Epithelial cell of esophagus (primary cell): ENCODE measurements at regions not wholly inside any gene's neighbourhood (a gene's known extent, or its start where the extent isn't known, plus 50 kb on each side); places are given as distances from the start of the nearest gene placed in this dataset.
A peak's percentile ranks its signal among the peaks of the same experiment; 100 is the strongest.

Source experiments
- DNase-seq: peaks from one replicate; pipeline ENCODE4 v3.0.0; 2010; ENCODE audit warnings: low read depth
- H3K4me3 ChIP-seq: 2 replicates; pipeline ENCODE4 v1.5.1; 2011; ENCODE audit warnings: mild to moderate bottlenecking, low read length, control low read depth
- TF ChIP-seq, protein P1 (sequence below): IDR thresholded peaks from 2 replicates; pipeline ENCODE4 v1.5.1; 2011; ENCODE audit warnings: low read depth, mild to moderate bottlenecking, low read length, control low read depth, inconsistent platforms; ENCODE audit not compliant: insufficient read depth; ENCODE audit errors: missing control alignments

DNA sequence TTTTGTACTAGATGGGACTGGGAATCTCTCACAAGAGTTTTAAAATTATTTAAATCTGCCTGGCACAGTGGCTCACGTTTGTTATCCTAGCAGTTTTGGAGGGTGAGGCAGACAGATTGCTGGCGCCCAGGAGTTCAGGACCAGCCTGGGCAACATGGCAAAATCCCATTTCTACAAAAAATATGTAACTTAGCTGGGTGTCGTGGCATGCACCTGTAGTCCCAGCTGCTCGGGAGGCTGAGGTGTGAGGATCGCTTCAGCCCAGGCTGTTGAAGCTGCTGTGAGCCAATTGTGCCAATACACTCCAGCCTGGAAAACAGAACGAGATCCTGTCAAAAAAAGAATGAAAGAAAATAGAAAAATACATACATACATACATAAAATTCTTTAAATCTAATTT lies 685.7 kb upstream of the PIK3C3 start:
- H3K4me3 ChIP-seq = no peak overlapping the region
- TF ChIP-seq, protein P1, sequence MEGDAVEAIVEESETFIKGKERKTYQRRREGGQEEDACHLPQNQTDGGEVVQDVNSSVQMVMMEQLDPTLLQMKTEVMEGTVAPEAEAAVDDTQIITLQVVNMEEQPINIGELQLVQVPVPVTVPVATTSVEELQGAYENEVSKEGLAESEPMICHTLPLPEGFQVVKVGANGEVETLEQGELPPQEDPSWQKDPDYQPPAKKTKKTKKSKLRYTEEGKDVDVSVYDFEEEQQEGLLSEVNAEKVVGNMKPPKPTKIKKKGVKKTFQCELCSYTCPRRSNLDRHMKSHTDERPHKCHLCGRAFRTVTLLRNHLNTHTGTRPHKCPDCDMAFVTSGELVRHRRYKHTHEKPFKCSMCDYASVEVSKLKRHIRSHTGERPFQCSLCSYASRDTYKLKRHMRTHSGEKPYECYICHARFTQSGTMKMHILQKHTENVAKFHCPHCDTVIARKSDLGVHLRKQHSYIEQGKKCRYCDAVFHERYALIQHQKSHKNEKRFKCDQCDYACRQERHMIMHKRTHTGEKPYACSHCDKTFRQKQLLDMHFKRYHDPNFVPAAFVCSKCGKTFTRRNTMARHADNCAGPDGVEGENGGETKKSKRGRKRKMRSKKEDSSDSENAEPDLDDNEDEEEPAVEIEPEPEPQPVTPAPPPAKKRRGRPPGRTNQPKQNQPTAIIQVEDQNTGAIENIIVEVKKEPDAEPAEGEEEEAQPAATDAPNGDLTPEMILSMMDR = no peak
- no peak for DNase-seq

DNA sequence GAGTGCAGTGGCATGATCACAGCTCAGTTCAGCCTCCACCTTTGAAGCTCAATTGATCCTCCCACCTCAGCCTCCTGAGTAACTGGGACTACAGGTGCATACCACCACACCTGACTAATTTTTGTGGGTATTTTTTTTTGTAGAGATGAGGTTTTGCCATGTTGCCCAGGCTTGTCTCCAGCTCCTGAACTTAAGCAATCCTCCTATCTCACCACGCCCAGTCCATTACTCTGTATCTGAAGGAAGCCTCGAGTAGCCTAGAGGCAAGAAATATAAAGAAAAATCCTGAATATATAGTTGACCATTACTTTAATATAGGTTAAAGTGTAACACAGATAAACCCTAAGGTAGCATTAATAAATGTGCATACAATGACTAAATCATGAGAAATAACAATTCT lies 686.8 kb upstream of the PIK3C3 start:
- no peak overlapping the region for H3K4me3 ChIP-seq
- TF ChIP-seq, protein P1 = no peak
- DNase-seq = peak; percentile 85

DNA sequence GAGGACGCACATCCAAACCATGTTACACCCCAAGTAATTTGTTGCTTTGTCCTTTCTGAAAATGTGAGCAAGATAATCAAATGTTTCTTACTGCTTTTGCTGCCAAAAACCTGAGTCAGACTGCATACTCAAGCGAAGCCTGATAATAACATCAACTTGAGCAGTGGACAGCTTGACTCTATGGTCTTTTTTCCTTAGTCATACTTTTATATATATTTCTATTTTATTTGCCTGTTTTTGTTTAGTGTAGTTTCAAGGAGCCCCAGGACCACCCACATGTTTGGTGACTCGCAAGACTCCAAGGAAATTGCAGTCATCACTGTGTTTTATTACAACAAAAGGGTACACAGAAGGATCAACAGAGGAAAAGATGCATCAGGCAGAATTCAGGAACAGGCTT lies 688.4 kb upstream of the PIK3C3 start:
- no peak overlapping the region for H3K4me3 ChIP-seq
- DNase-seq = peak; percentile 9
- TF ChIP-seq, protein P1 = no peak

DNA sequence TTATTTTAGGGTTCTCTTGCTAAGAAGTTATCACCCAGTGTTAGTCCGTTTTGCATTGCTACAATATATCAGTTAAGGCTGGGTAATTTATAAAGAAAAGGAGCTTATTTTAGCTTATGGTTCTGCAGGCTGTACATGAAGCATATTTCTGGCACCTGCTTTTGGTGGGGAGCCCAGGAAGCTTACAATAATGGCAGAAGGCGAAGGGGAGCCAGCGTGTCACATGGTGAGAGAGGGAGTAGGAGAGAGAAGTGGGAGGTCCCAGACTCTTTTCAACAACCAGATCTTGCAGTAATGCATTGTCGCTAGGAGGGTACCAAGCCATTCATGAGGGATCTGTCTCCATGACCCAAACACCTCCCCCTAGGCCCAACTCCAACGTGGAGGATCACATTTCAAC lies 688.8 kb upstream of the PIK3C3 start:
- TF ChIP-seq, protein P1 = no peak
- H3K4me3 ChIP-seq = no peak overlapping the region
- no peak for DNase-seq

DNA sequence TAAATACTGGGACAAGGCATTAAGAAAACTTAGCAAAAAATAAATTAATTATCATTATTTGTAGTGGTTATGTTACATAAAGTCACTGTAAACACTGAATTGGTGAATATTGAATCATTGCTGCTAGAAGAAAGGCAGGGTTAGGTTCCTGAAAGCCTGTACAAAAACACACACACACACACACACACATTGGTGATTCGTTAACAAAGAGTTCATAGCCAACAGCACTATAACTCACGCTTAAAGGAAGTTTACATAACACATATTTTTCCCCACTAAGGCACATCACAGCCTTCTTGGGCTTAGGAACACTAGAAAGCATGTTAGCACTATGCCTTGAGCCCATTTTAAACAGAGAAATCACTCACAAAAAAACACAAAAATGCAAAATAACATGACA lies 690.0 kb upstream of the PIK3C3 start:
- DNase-seq = peak; percentile 68
- TF ChIP-seq, protein P1 = no peak
- H3K4me3 ChIP-seq = no peak overlapping the region

DNA sequence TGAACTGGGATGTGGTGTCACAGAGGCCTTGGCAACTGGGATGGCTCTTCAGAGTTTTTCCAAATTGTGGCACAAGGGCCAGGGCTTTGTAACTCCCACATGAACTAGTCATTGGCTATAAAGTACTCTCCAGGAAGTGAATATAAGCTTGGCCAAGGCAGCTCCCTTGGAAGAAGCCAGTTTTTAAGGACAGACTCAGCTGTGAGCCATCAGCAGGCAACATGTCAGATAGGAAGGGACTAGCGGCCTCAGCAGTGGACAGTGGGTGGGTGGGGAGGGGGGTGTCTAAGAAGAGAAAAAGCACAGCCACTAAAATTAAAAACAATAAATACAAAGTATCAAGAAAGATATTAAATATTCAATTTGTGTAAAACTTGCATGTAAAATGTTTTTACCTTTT lies 691.1 kb upstream of the PIK3C3 start:
- TF ChIP-seq, protein P1 = no peak
- DNase-seq = no peak
- no peak overlapping the region for H3K4me3 ChIP-seq

DNA sequence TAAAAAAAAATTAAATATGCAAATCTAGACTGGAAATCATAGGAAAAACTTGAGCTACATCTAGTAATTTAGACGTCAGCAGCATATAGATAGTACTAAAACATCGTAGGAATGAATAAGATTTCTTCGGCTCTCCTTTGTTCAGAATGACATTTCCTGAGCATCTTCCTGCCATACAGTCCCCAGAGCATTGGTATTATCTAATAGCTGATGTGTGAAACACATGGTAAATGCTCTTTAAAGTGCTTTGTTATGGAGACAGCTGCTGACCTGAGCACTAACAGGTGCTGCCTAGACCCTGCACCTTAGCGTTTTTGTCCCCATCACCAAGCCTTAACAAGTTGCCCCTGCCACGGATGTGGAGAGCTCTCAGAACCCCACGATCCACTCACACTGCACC lies 692.3 kb upstream of the PIK3C3 start:
- H3K4me3 ChIP-seq = no peak overlapping the region
- no peak for DNase-seq
- TF ChIP-seq, protein P1 = no peak
